ENCODE measurements at regions not wholly inside any gene's neighbourhood (a gene's known extent, or its start where the extent isn't known, plus 50 kb on each side); places are given as distances from the start of the nearest gene placed in this dataset.

- no peak for DNase-seq
These were observed 100.5 kb downstream of the AASDH start for GRCh38 chr4:56286763-56287162.

- DNase-seq, result no peak
These were observed 103.9 kb downstream of the AASDH start for GRCh38 chr4:56283375-56283774.

DNA sequence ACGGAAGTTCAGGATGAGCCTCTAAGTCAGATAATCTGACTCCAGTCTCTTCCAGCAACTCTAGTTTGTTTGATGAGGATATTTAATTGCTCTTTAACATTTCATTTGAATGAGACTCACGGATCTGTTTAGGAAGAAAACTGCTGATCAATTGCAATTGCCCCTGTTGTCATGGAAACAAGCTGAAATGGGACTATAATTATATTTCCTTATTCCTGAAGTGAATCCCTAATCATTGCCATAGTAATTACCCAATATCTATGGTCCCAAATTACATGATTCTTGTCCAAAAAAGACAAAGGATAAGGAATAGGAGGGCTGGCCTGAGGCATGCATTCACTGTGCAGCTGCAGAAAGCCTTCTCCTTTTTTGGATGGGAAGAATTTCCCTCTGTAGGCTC lies 105.3 kb downstream of the AASDH start:
- DNase-seq, result no peak

GRCh38 chr4:56276547-56276946 lies 110.7 kb downstream of the AASDH start:
- DNase-seq, result no peak

DNA sequence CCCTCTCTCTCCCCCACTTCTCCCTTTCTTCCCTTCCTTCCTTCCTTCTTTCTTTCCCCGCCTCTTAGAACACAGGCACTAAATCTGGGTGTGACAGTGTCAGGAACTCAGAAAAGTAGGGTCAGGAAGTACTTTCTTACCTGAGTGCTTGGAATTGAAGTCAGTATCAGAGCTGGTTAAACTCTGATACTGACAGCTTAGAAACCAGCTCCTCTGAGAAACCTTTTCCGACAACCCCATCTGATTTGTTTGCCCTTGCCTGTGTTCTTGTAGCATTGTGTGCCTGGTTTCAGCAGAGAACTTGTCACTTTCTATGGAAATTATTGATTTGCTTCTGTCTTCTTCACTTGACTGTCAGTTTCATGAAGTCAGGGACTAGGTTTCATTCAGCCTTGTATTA lies 113.9 kb downstream of the AASDH start:
- no peak for DNase-seq

DNA sequence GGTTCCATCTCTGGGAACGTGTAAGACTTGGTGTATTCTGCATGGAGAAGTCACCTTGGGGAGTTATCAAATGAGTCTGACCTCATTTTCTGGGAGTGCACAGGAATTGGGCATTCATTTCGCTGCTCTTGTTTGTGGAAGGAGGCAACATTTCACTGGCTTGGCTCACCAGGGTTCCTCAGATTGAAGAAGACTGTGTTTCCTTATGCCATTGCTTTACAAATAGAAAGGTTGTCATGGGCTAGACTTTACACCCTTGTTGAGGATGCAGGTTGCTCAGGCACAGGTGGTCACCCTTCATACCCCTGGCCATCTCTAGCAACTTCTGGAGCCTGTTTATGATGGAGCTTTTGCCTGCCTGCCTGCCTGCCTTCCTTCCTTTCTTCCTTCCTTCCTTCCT lies 114.4 kb downstream of the AASDH start:
- DNase-seq, result no peak

DNA sequence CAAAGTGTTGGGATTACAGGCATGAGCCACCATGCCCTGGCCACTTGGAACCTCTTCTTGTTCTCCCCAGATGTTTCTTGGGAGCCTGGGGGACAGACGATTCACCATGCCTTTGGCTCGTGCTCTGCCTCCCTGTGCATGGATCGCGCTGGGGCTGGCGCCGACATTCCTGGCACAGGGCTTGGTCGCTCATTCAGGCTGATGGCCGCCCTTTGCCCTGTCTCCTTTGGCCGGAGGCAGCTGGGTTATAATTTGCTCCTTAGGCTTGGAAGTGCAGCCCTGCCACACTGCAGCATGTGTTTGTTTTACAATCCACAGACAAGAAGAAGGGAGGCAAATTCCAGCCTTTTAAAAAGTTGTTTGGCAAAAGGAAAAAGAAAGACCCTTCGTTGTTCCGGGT lies 115.3 kb downstream of the AASDH start:
- no peak for DNase-seq

- DNase-seq, result no peak
These were observed 116.2 kb downstream of the AASDH start for GRCh38 chr4:56271131-56271530.

GRCh38 chr4:56267558-56267957 lies 119.7 kb downstream of the AASDH start:
- no peak for DNase-seq

- DNase-seq, result no peak
These were observed 122.4 kb downstream of the AASDH start for GRCh38 chr4:56264873-56265272.

GRCh38 chr4:56261027-56261426 lies 126.3 kb downstream of the AASDH start:
- DNase-seq, result peak; percentile 60

- no peak for DNase-seq
These were observed 127.0 kb downstream of the AASDH start for GRCh38 chr4:56260320-56260719.

- DNase-seq, result no peak
These were observed 127.6 kb downstream of the AASDH start for GRCh38 chr4:56259655-56260054.

DNA sequence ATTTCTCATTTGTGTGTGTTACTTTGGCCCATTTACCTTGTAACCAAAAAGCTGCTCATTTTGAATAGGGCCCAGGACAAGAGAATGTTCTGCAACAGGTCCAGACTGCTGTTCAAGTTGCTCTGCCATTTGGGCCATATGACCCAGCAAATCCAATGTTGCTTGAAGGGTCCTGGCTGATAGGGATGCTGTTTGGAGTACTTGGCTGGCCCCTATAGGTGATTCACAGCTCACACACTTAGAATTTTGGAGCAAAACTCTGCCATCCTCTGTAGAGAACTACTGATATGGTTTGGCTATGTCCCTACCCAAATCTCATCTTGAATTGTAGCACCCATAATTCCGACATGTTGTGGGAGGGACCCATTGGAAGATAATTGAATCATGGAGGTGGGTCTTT lies 131.5 kb downstream of the AASDH start:
- no peak for DNase-seq

GRCh38 chr4:56253666-56254305 lies 133.5 kb downstream of the AASDH start:
- DNase-seq, result no peak

- DNase-seq, result no peak
These were observed 134.6 kb downstream of the AASDH start for GRCh38 chr4:56252561-56253152.

DNA sequence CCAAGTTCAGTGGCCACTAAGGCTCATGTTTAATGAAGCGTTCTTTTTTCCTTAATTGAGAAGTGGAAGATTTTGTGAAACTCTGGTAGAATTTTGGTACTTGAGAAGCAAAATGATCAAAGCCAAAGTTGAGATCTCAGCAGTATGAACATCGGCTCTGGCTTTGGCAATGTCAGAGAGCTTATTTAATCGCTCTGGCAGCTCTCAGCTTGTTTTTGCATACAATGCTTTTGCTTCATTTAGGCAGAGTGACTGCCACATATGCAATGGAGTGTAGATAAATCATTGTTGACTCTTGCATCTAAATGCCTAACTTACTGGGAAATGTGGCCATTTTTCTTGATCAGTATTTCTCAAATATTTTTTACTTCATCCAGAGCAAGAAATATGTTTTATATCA lies 135.7 kb downstream of the AASDH start:
- no peak for DNase-seq

DNA sequence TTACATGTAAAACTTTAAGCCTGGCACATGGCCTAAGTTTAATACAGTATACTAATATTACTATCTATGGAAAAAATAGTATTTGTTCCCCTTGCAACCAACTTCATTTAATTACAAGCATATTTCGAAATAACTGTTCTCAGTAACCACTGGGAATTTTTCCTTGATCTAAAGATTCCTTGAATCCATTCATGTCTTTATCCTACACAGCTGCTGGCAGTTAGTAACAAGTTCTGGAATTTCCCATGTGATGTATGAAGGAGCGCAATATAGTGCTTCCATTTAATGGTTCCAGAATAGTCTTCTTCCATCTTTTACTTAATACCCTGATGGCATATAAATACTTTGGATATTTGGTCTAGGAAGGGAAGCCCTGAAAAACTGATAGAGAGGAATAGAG lies 136.5 kb downstream of the AASDH start:
- DNase-seq, result no peak

DNA sequence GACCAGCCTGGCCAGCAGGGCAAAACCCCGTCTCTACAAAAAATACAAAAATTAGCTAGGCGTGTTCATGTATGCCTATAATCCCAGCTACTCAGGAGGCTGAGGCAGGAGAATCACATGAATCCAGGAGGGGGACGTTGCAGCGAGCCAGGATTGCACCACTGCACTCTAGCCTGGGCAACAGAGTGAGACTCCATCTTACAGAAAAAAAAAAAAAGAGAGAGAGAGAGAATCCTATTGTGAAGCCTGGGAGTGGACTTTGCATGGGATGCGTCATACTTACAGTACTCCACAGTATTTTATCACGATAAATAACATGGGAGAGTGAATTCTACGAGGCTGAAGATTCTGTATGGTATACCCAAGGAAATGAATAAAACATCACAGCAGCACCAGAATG lies 139.6 kb downstream of the AASDH start:
- DNase-seq, result no peak

- no peak for DNase-seq
These were observed 141.1 kb downstream of the AASDH start for GRCh38 chr4:56246233-56246610.

- DNase-seq, result no peak
These were observed 141.6 kb downstream of the AASDH start for GRCh38 chr4:56245547-56246232.

DNA sequence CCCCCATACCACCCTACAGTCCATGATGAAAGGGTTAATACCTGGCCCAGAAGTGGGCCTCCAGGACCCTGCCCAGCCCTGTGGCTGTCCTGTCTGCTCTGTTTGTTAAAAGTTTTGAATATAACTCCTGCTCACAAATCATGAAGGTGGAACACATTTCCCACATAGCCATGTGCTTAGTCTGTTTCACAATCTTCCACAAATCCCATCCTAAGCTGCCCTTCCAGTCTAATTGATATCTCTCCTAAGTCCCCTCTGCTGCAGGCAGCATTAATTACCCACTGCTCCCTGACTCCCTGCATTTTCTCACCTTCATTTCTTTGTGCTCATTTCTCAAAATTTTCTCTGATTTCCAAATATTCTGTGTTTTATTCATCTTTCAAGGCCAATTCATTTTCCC lies 142.6 kb downstream of the AASDH start:
- no peak for DNase-seq

- no peak for DNase-seq
These were observed 144.2 kb downstream of the AASDH start for GRCh38 chr4:56243107-56243506.

DNA sequence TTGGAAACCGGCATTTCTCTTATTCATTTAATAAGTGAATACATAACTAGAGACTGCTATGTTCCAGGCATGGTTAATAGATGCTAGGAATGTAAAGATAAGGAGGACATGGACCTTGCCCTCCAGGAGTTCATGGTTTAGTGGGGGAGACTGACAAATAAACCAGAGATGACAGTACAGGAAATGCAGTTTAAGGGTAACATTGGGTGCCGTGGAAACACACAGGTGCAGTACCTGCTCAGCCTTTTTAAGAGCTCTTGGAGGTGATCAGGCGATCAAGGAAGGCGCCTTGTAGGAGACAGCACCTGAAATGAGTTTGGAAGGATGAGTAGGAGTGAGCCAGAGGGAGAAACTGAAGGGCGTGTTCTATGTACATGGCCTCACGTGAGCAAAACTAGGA lies 145.8 kb downstream of the AASDH start:
- DNase-seq, result no peak

Data from activated naive CD4-positive, alpha-beta T cell treated with anti-CD3 and anti-CD28 coated beads, Interleukin-2, amount 50 U/mL, for 16 hours (primary cell).